NCI-H2107 treated with DMSO at 0.1 percent for 48 hours (cell line): ENCODE measurements at regions not wholly inside any gene's neighbourhood (a gene's known extent, or its start where the extent isn't known, plus 50 kb on each side); places are given as distances from the start of the nearest gene placed in this dataset.
"Not testable (repeated sequence)": the region's sequence is repeated elsewhere in the genome, so short reads cannot be mapped to it uniquely, and the experiment has no call there.

Source experiments
- DNase-seq: peaks from one replicate; lab custom pipeline; 2025; ENCODE audit not compliant: unreplicated experiment; lab: John Stamatoyannopoulos, UW

DNA sequence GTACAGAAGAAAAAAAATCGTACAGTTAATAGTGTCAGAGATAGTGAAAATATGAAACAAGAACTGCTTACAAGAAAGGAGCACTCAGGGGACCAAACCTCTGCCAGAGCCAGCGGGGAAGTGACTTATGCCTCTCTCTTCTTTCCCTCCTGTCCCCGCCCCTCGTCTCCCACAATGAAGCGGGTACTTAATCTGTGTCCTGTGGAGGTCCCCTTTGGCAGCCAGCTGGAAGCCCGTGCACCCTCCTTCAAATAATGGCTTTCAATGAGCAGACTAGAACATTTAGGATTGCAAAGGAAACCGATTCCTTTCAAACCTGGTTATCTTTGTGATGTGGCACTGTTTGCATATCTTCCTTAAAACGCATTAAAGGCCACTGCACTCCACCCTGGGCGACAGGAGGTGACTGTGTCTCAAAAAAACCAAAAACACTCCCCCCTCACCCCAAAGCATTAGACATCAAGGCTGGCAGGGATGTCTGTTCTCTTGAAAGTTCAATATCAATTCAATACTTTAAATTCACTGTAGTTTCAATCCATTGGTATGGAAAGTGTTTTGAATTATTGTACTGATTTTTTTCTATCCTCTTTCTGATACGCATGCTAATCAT, 51.7 kb downstream of the PPIAL4C start:
- DNase-seq = not testable (repeated sequence)

DNA sequence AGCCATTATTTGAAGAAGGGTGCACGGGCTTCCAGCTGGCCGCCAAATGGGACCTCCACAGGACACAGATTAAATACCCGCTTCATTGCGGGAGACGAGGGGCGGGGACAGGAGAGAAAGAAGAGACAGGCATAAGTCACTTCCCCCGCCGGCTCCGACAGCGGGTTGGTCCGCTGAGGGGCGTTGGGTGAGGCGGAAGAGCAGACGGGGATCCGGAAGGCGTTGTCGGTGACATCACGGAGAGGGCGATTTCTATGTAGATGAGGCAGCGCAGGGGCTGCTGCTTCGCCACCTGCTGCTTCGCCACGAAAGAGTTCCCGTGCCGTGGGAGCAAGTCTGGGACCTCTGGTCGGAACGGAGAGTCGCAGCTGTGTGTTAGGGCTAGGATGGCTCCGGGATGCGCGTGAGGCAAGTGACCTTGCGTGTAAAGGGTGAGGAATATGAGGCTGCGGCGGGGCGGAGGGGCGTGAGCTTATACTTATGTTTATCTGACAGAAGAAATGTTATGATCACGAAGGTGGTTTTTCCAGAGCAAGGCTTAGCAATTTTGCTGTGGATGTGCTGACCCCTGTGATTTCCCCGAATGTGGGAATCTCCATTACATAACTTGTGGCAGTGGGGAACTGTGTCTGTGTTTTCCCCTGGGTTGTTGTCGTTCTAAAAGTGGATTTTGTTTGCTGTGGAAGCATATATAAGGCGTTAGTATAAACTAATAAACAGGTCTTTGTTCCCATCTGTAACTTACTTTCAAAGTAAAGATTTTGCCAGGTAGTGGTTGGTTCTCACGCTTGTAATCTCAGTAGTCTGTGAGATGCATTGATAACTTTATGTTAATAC, 52.9 kb downstream of the PPIAL4C start:
- DNase-seq = peak; percentile 77

- DNase-seq = not testable (repeated sequence)
Measured at GRCh38 chr1:149638481-149638880, 54.8 kb downstream of the PPIAL4C start.

DNA sequence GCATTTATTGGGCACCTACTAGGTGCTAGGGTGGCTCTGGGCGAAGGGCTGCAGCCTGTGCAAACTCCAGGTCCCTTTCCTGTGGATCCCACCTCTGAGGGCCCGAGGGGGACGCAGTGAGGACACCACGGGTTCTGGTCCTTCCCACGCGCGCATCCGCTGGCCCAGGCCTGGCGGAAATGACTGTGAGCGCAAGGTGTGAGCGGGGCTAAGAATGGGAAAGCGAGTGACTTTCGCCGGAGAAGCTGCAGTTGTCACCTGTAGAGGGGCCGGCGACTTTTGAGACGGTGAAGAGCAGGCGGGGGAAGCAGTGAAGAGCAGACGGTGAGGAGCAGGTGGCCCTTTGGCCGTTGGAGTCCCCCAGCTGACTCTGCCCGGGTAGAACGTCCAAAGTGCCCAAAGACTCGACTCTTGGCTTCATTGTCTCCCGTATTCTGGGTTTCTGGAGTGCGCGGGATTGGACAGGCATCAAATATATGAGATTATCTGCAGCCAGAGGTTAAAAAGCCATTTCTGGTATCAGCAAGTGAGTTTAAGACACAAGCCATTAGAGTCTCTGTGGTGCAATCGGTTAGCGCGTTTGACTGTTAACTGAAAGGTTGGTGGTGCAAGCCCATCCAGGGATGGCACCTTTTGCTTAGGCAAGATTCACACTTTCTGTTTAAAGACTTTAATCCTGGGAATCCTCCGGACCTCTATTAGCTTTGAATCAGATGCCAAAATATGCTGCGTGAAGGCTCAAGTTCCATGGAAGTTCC, 55.4 kb downstream of the PPIAL4C start:
- DNase-seq = not testable (repeated sequence)

DNA sequence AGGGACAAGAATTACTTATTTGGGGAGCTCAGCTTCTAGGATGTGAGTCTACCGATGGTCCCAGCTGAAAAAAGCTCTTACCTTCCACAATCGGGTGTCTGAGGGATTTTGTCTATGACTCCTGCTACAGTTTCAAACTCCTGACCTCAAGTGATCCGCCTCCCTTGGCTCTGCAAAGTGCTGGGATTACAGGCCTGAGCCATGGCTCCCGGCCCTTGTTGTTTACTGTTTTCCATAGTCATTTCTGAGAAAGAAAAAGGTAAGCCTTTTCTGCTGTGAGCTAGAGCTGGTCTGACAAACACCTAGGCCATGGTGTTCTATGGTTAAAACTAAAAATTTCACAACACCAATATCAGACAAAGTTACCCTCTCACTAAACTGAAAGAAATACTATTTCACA, 57.5 kb downstream of the PPIAL4C start:
- DNase-seq = not testable (repeated sequence)

- DNase-seq = not testable (repeated sequence)
Measured at GRCh38 chr1:149644818-149645217, 61.2 kb downstream of the PPIAL4C start.

DNA sequence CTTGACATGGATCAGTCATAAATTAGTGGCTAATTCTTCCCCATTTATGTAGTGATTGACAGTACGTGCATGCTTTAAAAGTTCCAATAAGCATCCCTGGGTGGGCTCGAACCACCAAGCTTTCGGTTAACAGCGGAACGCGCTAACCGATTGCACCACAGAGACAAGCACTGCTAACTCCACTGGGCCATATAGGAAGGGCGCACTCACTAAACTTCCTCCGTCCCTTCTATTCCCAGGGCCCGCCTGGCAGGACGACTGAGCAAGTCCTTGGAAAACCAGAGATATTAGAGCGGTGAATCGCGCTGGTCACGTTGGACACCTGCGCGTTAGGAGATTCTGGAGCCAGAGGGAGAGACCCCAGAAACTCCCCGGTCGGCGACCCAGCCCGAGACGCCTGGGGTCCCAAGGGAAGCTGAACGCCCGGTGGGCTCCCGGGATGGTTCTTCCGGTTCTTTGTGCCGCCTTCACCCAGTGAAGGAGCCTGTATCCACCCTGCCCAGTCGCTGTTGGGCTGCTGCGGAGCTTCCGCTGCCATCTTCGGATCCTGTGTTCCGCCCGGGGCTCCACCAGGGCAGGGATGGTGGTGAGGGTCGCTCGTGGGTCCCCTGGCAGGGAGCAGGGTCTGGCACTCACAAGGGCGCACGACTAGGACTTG, 62.8 kb downstream of the PPIAL4C start:
- DNase-seq = not testable (repeated sequence)

GRCh38 chr1:149647018-149647373, 63.3 kb downstream of the PPIAL4C start:
- DNase-seq = not testable (repeated sequence)

- DNase-seq = not testable (repeated sequence)
Measured at GRCh38 chr1:149657750-149658149, 74.1 kb downstream of the PPIAL4C start.

DNA sequence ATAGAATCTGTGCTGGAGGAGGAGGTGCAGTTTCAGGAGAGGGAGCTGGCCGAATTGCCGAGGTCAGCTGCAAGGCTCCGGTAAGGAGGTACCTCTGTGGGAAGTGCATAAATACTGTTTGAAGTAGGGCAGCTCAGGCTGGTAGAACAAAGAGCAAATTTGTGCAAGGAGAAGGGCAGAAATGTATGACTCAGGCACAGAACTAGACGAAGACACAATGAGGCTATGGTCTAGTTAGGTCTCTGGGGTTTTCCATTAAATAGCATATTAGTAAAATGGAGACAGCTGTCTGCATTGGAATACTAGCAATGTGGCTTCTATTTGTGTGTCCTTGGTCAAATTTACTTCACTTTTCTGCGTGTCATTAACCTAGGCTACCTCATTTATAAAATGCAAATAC, 74.5 kb downstream of the PPIAL4C start:
- DNase-seq = not testable (repeated sequence)

- not testable (repeated sequence) for DNase-seq
Measured at GRCh38 chr1:149664624-149665023, 81.0 kb downstream of the PPIAL4C start.

DNA sequence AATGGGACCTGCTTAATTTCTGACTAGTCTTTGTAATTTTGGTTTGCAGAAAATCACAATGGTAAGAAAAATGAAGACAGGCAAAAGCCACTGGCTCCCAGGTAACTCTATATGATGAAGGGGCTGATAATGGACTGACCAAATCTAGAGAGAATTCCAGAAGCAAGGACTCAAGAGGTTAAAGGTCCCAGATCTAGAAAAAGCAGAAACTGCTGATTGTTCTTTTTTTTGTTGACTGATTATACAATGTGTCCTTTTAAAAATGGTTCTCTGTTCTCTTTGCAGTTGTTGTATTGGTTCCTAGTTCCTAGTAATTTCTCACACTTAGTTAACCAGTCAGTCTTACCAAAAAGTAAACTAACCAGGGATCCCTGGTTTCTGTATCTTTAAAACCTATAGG, 81.4 kb downstream of the PPIAL4C start:
- not testable (repeated sequence) for DNase-seq

DNA sequence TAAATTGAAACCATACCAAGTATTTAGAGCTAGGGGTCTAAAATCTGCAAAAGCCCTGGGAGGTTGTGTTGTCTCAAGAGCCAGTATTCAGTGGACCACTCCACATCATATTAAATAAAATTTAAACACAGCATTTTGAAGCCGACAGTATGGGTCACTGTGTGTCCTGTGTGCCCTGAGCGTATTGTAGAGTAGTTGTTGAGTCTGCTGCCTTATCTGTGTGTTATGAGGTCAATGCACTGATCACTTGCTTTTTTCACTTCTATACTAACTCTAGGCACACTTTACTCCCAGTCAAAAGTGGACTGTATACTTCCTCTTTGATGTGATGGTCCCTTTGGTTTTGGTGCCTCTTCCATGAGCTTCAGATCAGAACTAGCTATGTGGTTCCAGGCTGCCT, 81.9 kb downstream of the PPIAL4C start:
- DNase-seq = not testable (repeated sequence)

GRCh38 chr1:149673231-149673909, 89.7 kb downstream of the PPIAL4C start:
- DNase-seq = not testable (repeated sequence)

GRCh38 chr1:149674921-149675320, 91.3 kb downstream of the PPIAL4C start:
- DNase-seq = not testable (repeated sequence)

DNA sequence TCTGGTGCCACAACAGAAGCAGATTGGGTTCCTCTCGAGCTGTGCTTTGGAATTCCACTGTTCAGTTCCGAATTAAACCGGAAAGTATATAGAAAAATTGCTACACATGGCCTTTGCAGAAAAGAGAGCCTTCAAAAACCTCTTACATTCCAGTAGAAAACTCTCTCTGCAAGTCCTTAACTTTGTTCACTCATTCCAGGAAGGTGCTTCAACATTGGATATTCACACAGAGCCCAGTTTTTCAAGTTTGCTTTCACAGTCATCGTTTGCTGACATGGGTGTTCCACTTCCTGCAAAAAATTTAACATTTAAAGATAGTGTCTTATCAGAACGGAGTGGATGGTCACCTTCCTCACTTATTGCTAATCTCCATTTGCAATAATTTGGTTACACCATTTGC, 93.7 kb downstream of the PPIAL4C start:
- DNase-seq = not testable (repeated sequence)

DNA sequence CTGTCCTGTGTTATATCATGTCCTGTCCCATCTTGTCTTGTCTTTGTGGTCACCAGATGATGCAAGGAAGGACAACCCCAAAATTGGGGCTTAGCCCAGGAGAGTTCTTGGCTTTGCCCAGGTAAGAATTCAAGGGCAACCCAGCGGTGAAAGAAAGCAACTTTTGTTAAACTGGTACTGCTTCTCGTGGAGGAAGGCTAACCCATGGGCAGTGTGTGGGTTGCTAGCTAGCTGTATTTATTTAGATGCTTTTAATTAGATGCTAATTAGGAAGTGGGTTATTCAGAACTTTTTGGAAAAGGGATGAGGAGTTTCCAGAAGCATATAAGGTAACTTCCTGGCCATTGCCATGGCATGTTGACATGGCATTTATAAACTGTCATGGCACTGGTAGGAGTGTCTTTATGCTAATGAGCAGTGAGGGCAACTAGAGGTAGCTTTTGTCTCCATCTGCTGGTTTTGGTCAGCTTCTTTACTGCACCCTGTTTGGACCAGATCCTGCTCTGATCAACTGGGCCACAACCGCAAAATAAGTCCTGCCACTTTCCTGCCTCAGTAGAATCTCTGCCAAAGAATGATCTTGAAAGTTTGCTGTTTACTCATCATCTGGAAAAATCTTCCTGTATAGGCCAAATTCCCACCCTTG, 95.8 kb upstream of the FCGR1A start:
- not testable (repeated sequence) for DNase-seq

DNA sequence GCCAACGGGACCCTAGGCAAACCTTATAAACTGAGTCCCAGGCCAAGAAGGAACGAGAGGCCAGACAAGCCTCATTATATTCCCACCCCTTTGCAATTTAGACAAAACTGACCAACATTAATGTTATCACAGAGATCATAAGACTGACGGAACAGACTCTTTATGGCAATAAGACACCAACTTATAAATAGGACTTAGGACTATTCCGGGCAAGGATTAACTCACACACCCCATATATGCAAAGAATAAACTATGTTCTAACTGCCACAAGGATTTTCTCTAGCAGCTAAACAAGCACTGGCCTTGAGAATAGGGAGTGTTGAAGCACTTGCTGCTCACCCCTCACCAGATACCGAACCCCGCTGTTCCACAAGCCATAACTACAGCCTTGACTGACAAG, 91.1 kb upstream of the FCGR1A start:
- not testable (repeated sequence) for DNase-seq

DNA sequence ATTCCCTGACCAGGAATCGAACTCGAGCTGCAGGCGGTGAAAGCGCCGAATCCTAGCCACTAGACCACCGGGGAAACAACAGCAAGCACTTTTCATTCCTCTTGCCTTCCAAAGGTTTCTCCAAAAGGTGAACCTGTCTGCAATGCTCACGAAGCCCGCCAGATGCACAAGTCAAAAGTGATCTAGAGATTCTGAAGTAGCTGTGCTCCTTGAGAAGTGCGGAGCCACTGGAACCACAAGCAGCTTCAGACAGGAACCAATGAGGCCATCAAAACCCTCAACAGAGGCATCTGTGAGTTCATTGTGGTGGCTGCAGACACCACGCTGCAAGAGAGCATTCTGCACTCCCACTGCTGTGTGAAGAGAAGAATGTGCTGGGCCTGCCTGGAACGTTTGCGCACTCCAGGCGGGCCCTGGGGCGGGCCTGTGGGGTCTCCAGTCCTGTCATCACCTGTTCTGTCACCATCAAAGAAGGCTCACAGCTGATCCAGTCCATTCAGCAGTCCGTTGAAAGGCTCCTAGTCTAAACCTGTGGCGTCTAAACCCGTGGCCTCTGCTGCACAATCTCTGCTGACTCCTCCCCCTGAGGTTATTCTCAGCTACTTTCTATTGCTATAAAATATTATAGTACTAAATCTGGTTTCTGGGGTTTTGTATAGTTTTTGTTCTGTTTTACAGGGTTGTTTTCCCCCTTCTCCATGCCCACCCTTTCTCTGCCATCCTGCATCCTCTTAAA, 89.5 kb upstream of the FCGR1A start:
- not testable (repeated sequence) for DNase-seq
